GM18873 (cell line): ENCODE measurements at regions not wholly inside any gene's neighbourhood (a gene's known extent, or its start where the extent isn't known, plus 50 kb on each side); places are given as distances from the start of the nearest gene placed in this dataset.

Experiments used
- ATAC-seq: cut with Tn5 transposase; IDR thresholded peaks from one replicate; pipeline ENCODE4 v1.9.1; 2021; ENCODE audit warnings: mild to moderate bottlenecking, moderate library complexity, moderate number of reproducible peaks; ENCODE audit not compliant: unreplicated experiment, low FRiP score

DNA sequence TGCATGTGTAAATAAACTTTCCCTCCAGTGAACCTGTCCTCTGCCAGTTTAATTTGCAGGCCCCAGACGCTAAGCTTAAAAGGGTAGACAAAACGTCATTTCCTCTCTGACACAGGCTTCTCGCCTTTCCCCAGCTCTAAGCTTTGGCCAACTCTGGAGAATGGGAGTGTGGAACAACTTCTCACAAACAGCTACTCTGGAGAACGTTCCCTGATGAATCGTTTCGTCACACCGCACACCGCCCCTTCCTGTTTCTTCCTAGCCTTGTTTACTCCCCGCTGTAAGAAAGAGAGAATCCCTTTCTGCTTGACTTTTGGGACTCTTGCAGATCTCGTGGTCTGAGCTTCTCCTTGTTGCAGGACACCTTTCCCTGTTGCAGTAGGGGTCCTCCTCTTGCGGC, 564.2 kb downstream of the TCERG1L start:
- ATAC-seq, result no peak

DNA sequence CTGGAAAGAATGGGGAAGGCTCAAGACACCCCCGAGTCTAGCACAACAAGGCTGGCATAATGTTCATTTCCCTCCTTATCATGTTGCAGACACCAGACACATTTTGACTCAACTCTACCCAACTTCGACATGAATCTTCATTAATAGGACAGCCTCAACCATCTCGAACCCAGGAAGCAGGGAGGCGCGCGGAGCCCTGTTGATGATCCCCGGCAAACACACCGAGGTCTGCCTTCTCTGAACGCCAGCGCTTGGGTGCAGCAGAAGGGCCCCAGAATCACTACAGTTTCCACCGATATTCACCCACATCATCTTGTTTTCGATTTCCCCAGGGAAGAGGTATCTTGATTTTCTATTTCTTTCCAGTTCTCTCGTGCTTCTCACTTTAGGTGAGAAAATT, 563.6 kb downstream of the TCERG1L start:
- no peak for ATAC-seq

DNA sequence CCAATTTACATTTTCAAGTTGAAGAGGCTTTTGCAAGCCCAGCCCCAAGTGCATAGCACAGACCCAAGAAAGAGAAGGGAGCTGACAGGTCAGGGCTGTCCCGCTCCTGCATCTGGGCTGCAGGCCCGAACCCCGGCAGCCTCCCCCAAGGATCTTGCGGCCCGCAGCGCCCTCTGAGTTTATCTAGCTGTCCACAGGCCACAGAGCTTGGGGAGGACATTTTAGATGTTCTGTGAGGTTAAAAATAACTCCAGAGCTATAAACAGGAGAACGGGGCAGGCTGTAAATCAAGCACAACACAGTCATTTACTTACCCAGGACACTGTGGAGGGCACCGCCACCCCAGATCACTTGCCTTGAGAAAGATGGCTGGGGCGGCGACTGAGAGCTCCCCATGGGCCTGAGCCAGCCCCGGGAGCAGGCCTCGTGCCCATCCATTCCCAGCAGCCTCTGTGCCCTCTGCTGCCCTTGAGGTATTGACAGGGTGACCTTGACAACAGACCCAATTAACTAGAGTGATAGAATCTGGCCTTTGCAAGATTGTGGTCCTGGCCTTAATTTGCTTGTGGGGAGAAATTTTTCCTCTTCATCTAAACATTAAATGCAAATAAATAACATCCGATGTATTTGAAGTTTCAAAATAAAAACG, 563.0 kb downstream of the TCERG1L start:
- ATAC-seq, result no peak

DNA sequence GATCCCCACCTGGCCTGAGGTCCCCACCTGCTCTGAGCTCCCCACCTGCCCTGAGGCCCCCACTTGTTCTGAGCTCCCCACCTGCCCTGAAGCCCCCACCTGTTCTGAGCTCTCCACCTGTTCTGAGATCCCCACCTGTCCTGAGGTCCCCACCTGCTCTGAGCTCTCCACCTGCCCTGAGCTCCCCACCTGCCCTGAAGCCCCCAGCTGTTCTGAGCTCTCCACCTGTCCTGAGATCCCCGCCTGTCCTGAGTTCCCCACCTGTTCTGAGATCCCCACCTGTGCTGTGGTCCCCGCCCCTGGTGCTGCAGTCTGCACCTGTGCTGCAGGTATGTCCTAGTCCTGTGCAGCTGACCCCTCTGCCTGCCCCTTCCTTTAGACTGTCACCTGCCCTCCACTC, 561.6 kb downstream of the TCERG1L start:
- no peak for ATAC-seq

DNA sequence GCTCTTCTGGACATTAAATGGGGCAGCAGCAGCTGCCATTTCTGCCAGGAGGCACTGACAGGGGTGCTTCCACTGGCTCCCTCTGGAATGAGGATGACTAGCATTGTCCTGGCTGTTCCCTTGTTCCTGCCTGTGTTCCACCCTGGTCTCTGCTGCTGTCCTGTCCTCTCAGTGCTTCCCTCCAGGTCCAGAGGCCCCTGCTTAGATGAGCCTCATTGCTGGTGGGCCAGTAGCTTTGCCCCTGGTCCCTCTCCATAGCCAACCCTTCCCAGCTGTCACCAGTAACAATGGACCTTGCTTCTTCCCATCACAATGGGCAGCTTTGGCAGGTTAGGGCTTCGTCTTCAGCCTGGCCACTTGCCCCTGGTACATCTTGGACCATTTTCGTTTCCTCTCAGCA, 561.1 kb downstream of the TCERG1L start:
- ATAC-seq, result no peak

DNA sequence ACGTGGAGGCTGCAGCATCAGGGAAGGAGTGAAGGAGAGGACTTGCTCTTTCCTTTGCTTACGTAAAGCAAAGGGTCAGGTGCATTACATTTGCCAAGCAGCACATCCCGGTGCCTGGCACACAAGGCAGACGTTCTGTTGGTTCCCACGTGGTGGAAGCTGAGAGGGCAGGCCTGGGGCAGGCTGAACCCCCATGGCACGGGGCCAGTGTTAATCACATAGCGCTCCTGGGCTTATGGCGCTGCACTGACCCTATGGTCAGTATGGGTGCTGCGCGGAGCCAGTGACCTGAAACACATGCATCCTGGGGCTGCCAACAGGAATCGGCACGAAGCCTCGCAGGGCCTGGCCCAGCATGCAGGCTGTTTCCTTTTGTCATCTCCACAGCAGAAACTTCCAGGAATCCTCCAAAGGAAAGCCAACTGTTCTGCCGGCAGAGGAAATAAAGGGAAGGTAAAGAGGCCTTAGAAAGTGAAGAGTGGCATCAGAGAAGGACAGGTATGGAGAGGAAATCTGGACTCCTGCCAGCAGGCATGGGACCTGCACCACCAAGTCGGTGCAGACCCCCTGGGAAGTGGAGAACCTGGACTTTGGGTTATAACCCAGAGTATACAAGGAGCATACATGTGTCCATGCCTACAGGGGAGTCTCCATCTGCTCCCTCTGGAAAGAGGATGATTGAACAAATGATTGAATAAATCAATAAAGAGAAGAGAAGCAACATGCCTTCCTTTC, 560.2 kb downstream of the TCERG1L start:
- no peak for ATAC-seq

DNA sequence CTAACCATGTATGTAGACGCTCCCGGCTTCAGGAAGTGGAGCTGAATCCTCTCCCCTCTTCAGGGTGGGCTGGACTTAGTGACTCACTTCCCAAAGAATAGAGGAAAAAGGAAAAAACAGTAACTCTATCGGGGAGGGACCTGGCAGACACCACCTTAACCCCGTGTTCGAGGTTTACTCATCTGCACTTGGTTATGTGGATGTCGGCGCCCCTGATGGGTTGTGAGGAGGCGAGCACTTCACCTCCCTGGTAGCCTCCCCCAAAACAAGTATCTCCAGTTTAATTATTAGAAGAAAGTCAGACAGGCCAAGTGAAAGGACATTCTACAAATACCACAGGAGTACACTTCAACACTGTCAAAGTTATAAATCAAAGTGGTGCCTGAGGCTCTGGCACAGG, 559.7 kb downstream of the TCERG1L start:
- no peak for ATAC-seq

DNA sequence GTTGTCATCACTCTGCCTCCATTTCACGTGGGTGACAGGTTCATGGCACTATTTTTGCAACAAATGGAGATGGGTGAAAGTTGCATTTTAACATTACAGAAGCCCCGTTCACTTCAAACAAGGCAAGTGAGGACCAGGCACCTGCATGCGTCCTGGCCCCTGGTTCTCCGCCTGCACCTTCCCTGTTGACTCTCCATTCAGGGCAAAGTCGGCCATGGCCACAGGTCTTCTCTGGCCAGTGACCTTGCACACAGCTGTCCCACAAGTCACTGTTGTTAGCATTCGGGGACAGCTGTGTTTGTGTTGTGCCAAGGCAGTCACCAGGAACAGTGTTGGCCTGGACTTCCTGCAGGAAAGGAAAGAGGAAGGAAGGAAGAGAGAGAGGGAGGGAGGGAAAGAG, 554.9 kb downstream of the TCERG1L start:
- no peak for ATAC-seq

DNA sequence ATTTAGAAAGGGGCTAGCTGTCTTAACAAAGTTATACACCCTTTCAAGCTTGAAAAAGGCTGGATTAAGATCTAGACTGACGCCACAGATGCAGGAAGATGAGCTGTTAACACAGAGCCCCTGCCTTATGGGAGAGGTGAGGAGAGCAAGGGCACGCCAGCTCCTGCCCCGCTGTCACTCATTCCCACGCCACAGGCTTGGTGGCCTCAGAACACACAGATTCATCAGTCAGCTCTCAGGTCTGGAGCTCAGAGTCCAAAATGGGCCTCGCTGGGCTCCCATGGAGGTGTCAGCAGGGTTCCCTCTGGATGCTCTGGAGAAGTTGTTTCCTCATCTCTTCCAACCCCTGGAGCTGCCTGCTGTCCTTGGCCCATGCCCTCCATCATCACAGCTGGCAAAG, 554.2 kb downstream of the TCERG1L start:
- ATAC-seq, result no peak

DNA sequence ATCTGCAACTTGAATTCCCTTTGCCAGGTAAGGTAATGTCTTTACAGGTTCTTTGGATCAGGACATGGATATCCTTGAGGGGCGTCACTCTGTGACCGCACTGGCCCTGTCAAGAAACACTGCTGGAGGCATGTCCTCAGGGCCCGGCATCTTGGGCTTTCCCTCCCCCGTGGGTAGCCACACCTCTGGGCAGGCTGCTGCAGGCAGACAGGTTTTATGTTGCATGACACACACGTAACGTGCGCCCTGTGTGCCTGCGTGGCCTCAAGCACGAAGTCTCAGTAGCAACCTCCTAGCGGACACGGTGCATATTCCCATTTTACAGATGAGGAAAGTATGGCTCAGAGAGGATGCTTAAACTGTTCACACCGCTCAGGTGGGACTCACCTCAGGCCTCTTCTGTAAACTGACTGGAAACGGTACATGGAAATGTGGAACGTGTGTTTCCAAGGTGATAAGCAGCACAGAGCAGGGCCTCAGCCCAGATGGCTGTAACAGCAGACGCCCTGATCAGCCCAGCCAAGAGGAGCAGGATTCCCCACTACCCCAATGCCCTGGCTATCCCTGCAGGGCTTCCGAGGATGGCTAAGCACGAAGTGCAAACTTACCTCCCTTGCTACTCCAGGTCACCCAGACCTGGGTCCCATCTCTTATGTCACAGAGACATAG, 553.6 kb downstream of the TCERG1L start:
- no peak for ATAC-seq

DNA sequence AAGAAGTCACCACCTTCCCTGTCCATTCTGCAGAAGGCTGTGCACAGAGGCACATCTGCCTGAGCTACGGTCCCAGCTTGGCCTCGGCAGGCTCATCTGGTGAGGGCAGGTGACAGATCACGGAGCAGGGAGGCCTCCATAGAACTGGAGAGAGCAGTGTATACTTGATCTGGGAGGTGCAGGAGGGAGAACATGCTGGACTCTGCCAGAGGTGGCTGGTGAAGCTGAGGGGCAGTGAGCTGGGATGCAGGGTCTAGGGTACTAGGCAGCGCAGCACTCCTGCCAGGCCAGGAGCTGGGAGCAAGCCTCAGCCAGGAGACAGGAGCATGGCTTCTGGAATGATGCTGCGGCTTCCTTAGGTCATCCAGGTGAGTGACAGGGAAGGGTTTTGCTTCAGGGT, 553.0 kb downstream of the TCERG1L start:
- ATAC-seq, result no peak

DNA sequence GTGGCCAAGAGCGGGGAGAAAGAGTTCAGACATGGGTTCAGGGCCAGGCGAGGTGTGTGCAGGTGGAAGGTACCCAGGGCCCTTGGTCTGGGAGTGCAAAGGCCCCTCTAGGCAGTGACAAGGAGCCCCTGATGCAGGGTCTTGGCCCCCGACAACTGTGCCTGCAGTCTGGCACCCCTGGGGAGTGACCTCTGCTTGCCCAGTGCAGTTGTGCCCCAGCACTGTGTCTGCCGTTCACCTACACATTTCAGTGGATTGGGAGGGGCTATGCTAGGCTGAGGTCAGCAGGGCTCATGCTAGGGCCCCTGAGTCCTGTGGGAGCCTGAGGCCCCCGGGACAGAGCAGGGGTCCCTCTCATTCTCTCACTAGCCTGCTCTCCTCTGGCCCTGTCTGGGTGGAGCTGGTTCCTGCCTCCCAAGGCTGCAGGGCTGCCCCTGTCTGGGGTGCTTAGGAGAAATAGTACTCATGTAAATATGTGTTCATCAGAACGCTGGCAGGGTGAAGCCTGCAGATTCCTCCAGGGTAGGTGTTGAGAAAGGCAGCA, 550.4 kb downstream of the TCERG1L start:
- ATAC-seq, result no peak

DNA sequence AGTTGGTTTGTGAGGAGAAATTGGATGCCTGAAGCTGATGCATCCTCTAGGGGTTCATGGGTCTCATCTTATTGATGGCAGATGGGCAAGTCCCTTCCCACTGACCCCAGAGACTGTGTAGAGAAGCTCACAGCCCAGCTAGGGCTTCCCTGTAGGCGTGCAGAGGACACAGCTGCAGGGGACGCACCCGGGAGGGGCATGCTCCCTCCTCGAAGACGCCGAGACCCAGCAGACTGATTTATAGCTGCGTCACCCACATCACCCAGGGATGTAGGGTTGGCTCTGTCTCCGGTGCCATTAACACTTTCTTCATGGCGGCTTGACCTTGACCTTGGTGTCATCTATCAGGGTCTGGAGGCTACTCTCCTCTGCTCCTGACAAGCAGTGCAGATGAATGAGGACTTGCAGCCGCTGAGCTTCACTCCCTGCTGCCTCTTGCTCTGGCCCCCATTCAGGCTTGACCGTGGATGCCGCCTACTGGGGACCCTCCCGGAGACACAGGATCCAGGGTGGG, 549.7 kb downstream of the TCERG1L start:
- ATAC-seq, result no peak

DNA sequence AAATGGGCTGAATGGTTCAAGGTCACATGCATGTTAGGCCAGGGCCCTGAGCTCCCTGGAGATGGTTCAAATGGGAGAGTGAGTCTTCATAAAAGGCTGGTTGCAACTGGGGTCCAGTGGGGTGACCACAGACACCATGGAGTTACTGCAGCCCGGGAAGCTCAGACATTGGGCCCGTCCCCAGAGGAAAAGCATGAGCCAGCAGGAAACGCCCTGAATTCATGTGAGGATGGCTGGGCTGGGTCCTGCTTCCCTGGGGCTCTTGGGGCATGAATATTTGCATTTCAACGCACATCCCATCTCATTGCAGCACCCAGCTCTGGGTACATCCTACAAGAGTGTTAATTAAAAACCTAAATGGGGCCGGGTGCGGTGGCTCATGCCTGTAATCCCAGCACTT, 549.0 kb downstream of the TCERG1L start:
- no peak for ATAC-seq

DNA sequence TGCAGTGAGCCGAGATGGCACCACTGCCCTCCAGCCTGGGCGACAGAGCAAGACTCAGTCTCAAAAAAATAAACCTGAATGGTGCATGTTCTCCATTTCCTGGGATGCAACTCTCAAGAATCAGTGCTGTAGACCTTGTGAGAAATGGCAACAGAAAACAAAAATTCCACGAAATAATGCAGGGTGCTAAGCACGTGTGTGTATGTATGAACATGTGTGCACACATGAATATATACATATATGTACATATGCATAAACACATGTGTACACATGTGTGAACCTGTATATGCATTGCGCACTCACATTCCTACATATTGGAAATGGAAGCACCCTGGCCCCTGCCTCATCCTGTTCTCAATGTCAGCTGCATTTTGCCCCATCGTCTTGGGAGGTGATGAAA, 548.5 kb downstream of the TCERG1L start:
- no peak for ATAC-seq

DNA sequence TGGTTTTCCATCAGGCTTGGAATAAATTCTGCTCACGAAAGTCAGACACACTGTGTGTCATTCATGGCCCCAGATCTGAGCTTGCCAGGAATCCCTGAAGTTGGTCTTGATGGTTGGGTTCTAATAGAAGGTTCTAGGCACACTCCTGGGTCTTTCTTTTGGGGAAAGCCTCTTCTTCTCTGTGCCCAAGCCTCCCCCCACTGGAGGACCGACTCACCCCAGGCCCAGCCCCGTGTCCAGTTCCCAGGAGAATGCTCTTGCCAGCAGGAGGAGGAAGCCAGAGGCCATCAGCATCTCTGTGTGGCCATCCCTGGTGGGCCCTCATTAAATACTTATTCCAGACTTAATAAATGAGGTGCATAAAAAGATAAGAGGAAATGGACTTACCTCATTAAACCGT, 548.0 kb downstream of the TCERG1L start:
- no peak for ATAC-seq

DNA sequence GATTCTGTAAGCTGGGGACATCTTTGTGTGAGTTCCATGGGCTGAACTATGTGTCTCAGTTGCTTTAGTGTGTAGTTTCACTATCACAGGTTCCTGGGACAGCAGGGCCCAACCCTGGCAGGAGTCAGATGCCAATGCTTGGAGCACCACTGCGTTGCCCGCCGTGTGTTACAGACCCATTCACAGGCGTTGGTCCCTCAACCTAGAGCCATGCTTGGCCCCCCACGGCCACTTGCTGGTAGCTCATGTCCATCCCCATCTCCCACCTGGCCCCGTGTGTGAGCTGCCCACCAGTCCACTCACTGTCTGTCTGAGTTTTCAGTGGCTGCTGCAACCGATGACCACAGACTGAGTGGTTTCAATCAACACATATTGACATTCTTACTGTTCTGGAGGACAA, 546.9 kb downstream of the TCERG1L start:
- ATAC-seq, result no peak

DNA sequence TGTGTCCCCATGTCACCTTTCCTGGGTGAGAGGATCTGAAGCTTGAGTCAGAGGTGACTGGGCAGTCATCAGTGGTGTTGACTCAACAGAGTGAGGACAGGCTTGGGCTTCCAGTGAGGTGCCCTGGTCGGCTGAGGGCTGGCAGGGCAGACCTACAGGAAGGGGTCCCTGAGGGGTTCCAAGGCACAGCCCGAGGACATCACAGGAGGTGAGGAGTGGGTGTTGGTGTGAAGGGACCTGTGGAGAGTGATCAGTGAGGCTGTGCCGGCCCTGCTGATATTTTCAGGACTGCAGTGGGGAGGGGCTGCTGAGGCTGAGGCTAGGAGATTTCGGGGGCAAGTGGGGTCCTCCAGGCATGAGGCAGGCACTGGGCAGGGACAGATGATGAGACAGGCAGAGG, 545.5 kb downstream of the TCERG1L start:
- no peak for ATAC-seq

DNA sequence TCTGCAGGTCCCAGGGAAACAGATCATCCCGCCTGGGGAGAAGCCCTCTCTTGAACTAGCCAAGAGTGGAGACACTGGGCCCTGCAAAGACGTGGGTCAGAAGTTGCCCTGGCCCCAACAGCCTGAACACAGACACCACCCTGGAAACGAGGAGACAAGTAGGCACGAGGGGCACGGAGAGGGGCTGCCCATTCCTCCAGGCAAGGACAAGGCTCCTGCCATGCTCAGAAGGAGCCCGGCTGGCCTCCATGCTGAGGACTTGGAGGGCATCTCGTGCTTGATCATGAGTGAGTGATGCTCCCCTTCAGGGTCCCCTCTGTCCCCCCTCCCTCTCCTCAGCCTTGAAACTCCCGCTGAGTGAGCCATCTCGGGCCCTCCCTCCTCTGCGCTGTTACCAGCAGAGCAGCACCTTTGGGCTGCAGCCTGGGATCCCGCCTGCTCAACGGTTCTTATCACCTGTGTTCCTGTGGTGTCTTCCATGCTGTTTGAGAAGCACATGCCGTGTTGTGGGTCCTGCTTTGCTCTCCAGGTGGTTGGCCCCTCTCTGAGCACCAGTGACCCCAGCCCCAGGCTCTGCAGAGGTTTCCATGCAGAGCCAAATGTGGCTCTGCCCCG, 544.3 kb downstream of the TCERG1L start:
- no peak for ATAC-seq

DNA sequence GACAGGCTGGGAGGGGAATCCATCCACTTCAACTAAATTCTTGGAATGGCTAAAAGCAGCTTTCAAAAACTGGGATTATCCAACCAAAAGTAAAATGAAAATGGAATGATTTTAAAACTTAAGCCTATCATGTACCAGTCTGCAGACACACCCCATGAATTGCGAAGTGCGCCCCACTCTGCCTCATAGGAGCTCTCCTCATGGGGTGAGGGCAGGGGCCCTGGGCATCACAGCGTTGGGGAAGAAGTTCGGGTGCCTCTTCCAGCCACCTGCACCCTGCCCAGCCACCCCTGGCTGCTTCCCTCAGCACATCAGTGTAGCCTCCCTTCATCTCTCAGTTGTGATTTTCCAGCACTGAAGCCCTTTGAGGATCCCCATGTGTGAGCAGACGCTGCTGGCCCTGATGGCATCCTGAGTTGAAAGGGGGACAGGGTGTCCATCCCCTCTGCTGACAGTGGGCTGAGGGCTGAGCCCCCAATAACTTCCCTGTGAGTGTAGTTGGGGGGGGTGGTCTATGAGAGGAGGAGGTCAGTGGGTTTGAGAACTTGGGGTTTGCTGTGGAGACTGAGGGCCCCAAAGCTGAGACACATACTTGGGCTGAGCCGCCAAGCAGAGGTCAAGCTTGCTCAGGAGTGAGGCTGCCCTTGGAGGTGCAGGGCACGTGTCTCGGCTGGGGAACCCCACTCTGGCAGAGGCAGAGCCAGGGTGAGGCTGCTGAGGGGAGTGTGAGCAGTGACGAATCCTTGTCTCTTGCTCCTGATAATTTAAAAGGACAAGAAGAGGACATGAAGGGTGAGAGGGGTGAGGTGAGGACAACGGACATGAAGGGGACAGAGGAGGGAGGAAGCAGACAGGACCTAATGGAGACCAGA, 542.1 kb downstream of the TCERG1L start:
- no peak for ATAC-seq
